HL-60 (cell line): ENCODE measurements at regions not wholly inside any gene's neighbourhood (a gene's known extent, or its start where the extent isn't known, plus 50 kb on each side); places are given as distances from the start of the nearest gene placed in this dataset.

Experiments
- DNase-seq, 2 experiments: peaks; one replicate each; pipeline ENCODE4 v3.0.0-alpha.2; 2010 to 2020; ENCODE audit warnings: low read depth in 1 of 2, low spot score in 1 of 2
- H3K27ac ChIP-seq: fragments of 250-450 bp; sonication (Bioruptor Pico); replicated peaks from 2 replicates; pipeline ENCODE4 v1.5.1; 2020; ENCODE audit warnings: mild to moderate bottlenecking, moderate library complexity
- H3K27me3 ChIP-seq: fragments of 250-450 bp; sonication (Bioruptor Pico); 2 replicates; pipeline ENCODE4 v1.5.1; 2021; ENCODE audit warnings: mild to moderate bottlenecking, moderate library complexity; ENCODE audit not compliant: insufficient read depth, poor library complexity, severe bottlenecking
- H3K4me3 ChIP-seq: replicated peaks from 2 replicates; pipeline ENCODE4 v1.5.1; 2011; ENCODE audit warnings: mild to moderate bottlenecking, control low read depth, low read length; ENCODE audit not compliant: insufficient read depth
- CTCF ChIP-seq: IDR thresholded peaks from one replicate; pipeline ENCODE4 v1.5.1; 2011; ENCODE audit warnings: low read length, control low read depth, inconsistent platforms; ENCODE audit not compliant: insufficient read depth
- GABPA ChIP-seq: IDR thresholded peaks from 2 replicates; pipeline ENCODE4 v1.6.1; 2012; ENCODE audit warnings: low read depth
- POLR2AphosphoS5 ChIP-seq: IDR thresholded peaks from 2 replicates; pipeline ENCODE4 v1.6.1; 2012; ENCODE audit warnings: low read depth
- REST ChIP-seq: IDR thresholded peaks from 2 replicates; pipeline ENCODE4 v1.6.1; 2012; ENCODE audit warnings: low read depth; ENCODE audit not compliant: insufficient replicate concordance
- SPI1 ChIP-seq: IDR thresholded peaks from 2 replicates; pipeline ENCODE4 v1.6.1; 2012; ENCODE audit warnings: low read depth, mild to moderate bottlenecking, borderline replicate concordance

- DNase-seq: no peak
- Histone ChIP-seq H3K4me3 (no peak overlapping the region), H3K27ac (no peak overlapping the region), H3K27me3 (no peaks in the 10 kb centered on the region)
- TF ChIP-seq REST: no peak
- no peak for TF ChIP-seq SPI1
- TF ChIP-seq GABPA: no peak
- TF ChIP-seq POLR2AphosphoS5: no peak
These were observed 381.4 kb downstream of the TMEM161B start for GRCh38 chr5:87887247-87887646.

GRCh38 chr5:87886164-87886563 is 382.5 kb downstream of the TMEM161B start:
- no peak for DNase-seq
- no peaks in the 10 kb centered on the region for H3K27me3 ChIP-seq
- no peak overlapping the region for H3K4me3 ChIP-seq
- TF ChIP-seq CTCF (no peak), GABPA (no peak), REST (no peak), POLR2AphosphoS5 (no peak), SPI1 (no peak)
- no peak overlapping the region for H3K27ac ChIP-seq

GRCh38 chr5:87885758-87886157 is 382.9 kb downstream of the TMEM161B start:
- DNase-seq: no peak
- Histone ChIP-seq H3K27ac (no peak overlapping the region), H3K27me3 (no peaks in the 10 kb centered on the region), H3K4me3 (no peak overlapping the region)
- TF ChIP-seq REST: no peak
- no peak for TF ChIP-seq SPI1
- TF ChIP-seq GABPA: no peak
- no peak for TF ChIP-seq CTCF
- no peak for TF ChIP-seq POLR2AphosphoS5

- no peak for DNase-seq
- no peaks in the 10 kb centered on the region for H3K27me3 ChIP-seq
- no peak overlapping the region for H3K27ac ChIP-seq
- no peak for TF ChIP-seq SPI1
- TF ChIP-seq CTCF: no peak
- TF ChIP-seq REST: no peak
- no peak for TF ChIP-seq POLR2AphosphoS5
- no peak for TF ChIP-seq GABPA
- no peak overlapping the region for H3K4me3 ChIP-seq
These were observed 391.1 kb downstream of the TMEM161B start for GRCh38 chr5:87877495-87877894.
